Keratinocyte (primary cell): ENCODE measurements at regions not wholly inside any gene's neighbourhood (a gene's known extent, or its start where the extent isn't known, plus 50 kb on each side); places are given as distances from the start of the nearest gene placed in this dataset.

Experiments
- DNase-seq: peaks from one replicate; pipeline ENCODE4 v3.0.0-alpha.2; 2011; ENCODE audit warnings: low read depth, missing footprints, low spot score
- FAIRE-seq: peaks from 2 replicates; lab custom pipeline; 2011; peaks lifted over from hg19 to GRCh38; lab: Jason Lieb, UNC
- H2AFZ ChIP-seq: 2 replicates; pipeline ENCODE4 v1.6.0; 2012; ENCODE audit warnings: low read length, control low read depth, inconsistent platforms; ENCODE audit not compliant: control insufficient read depth
- H3K27ac ChIP-seq: 2 replicates; pipeline ENCODE4 v1.5.1; 2011; ENCODE audit warnings: low read length; ENCODE audit not compliant: control insufficient read depth, insufficient read depth
- H3K27me3 ChIP-seq: 3 replicates; pipeline ENCODE4 v1.6.0; 2011; ENCODE audit warnings: low read length; ENCODE audit not compliant: control insufficient read depth, insufficient read depth; ENCODE audit errors: extremely low read depth
- H3K36me3 ChIP-seq, 2 experiments: 2 replicates in 1 of 2; 3 replicates in 1 of 2; pipeline ENCODE4 v1.5.1; 2011; ENCODE audit warnings: low read length in 2 of 2, mild to moderate bottlenecking in 1 of 2; ENCODE audit not compliant: control insufficient read depth in 2 of 2, insufficient read depth in 2 of 2; ENCODE audit errors: extremely low read depth in 1 of 2
- H3K4me1 ChIP-seq: 3 replicates; pipeline ENCODE4 v1.5.1; 2011; ENCODE audit warnings: low read length; ENCODE audit not compliant: control insufficient read depth, insufficient read depth; ENCODE audit errors: extremely low read depth
- H3K4me2 ChIP-seq: 3 replicates; pipeline ENCODE4 v1.6.0; 2011; ENCODE audit warnings: low read depth, low read length; ENCODE audit not compliant: control insufficient read depth, insufficient read depth; ENCODE audit errors: extremely low read depth
- H3K4me3 ChIP-seq, 3 experiments: fragments of 200-600 bp in 1 of 3; sonication (generic) in 1 of 3; 2 replicates in 2 of 3; 3 replicates in 1 of 3; pipeline ENCODE4 v1.5.1; 2011 to 2016; ENCODE audit warnings: low read length in 3 of 3, mild to moderate bottlenecking in 3 of 3, control low read depth in 2 of 3, inconsistent platforms in 1 of 3, low read depth in 1 of 3, mixed read lengths in 1 of 3, mixed run types in 1 of 3, moderate library complexity in 1 of 3; ENCODE audit not compliant: control insufficient read depth in 2 of 3, insufficient read depth in 2 of 3; ENCODE audit errors: extremely low read depth in 1 of 3
- H3K79me2 ChIP-seq: 2 replicates; pipeline ENCODE4 v1.6.0; 2012; ENCODE audit warnings: low read length; ENCODE audit not compliant: control insufficient read depth, insufficient read depth
- H3K9ac ChIP-seq: 3 replicates; pipeline ENCODE4 v1.6.0; 2011; ENCODE audit warnings: low read length; ENCODE audit not compliant: control insufficient read depth, insufficient read depth; ENCODE audit errors: extremely low read depth
- H3K9me1 ChIP-seq: 3 replicates; pipeline ENCODE4 v1.6.0; 2011; ENCODE audit warnings: low read length; ENCODE audit not compliant: control insufficient read depth, insufficient read depth; ENCODE audit errors: extremely low read depth
- H3K9me3 ChIP-seq: 2 replicates; pipeline ENCODE4 v1.5.1; 2012; ENCODE audit warnings: low read depth, low read length; ENCODE audit not compliant: control insufficient read depth
- H4K20me1 ChIP-seq: 3 replicates; pipeline ENCODE4 v1.6.0; 2011; ENCODE audit warnings: low read length; ENCODE audit not compliant: control insufficient read depth, insufficient read depth; ENCODE audit errors: extremely low read depth
- CTCF ChIP-seq, 3 experiments: IDR thresholded peaks in 1 of 3; conservative IDR thresholded peaks in 1 of 3; optimal IDR thresholded peaks in 1 of 3; 2 replicates in 2 of 3; 3 replicates in 1 of 3; pipeline versions ENCODE3 to v1.5.1; 2011; ENCODE audit warnings: low read length in 3 of 3, mild to moderate bottlenecking in 3 of 3, moderate library complexity in 2 of 3, control low read depth in 1 of 3, inconsistent platforms in 1 of 3; ENCODE audit not compliant: insufficient read depth in 2 of 3; ENCODE audit errors: extremely low read depth in 1 of 3
- EZH2 ChIP-seq: IDR thresholded peaks from one replicate; pipeline ENCODE4 v1.6.1; 2012; ENCODE audit warnings: inconsistent platforms, mild to moderate bottlenecking, low read length, moderate library complexity
- dilution Hi-C: fragments of 300-500 bp; cut with MboI; formaldehyde crosslinking; loops from one replicate; pipeline ENCODE4 v1.7.0; 2020; ENCODE audit warnings: low sequenced_read_pairs; ENCODE audit not compliant: extremely low pct_ligation_motif_present

DNA sequence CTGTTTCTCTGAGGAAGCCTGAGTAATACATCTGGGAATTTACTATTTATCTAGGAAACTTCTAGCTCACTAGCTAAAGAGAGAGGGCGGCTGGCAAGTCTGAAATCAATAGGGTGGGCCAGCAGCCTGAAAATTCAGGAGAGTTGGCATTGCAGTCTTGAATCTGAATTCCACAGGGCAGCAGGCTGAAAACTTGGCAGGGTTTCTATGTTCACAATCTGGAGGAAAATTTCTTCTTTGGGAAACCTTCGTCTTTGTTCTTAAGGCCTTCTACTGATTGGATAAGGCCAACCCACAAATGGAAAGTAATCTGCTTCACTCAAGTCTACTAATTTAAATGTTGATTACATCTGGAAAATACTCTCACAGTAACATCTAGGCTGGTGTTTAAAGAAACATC lies 101.0 kb upstream of the COG2 start:
- TF ChIP-seq EZH2: no peak
- TF ChIP-seq CTCF (optimal IDR thresholded peaks at IDR 0.05 in 1 of 3, IDR thresholded peaks at IDR 0.05 in 1 of 3, conservative IDR thresholded peaks at IDR 0.05 in 1 of 3; ENCODE audit: extremely low read depth in 1 of 3, insufficient read depth in 2 of 3, low read length in 3 of 3): no peak
- dilution Hi-C loops: no loop called here
- no peaks in the 10 kb centered on the region for H3K9me1 ChIP-seq
- no peak overlapping the region for H3K4me3 ChIP-seq
- FAIRE-seq (peak; percentile 9), DNase-seq (no peak)
- peaks cover 1% of the 10 kb centered on the region for H3K9me3 ChIP-seq
- H3K36me3 ChIP-seq: no peaks in the 10 kb centered on the region
- H3K27me3 ChIP-seq: peaks cover 62% of the 10 kb centered on the region
- no peaks in the 10 kb centered on the region for H3K79me2 ChIP-seq
- no peak overlapping the region for H2AFZ ChIP-seq
- H3K4me1 ChIP-seq: peaks cover 21% of the 10 kb centered on the region
- no peaks in the 10 kb centered on the region for H4K20me1 ChIP-seq
- H3K9ac ChIP-seq: no peak overlapping the region
- H3K4me2 ChIP-seq: no peak overlapping the region
- no peak overlapping the region for H3K27ac ChIP-seq

- TF ChIP-seq EZH2: no peak
- no peak for TF ChIP-seq CTCF (optimal IDR thresholded peaks at IDR 0.05 in 1 of 3, IDR thresholded peaks at IDR 0.05 in 1 of 3, conservative IDR thresholded peaks at IDR 0.05 in 1 of 3; ENCODE audit: extremely low read depth in 1 of 3, insufficient read depth in 2 of 3, low read length in 3 of 3)
- FAIRE-seq: no peak
- dilution Hi-C loops: no loop called here
- Histone ChIP-seq H3K36me3 (no peaks in the 10 kb centered on the region), H4K20me1 (no peaks in the 10 kb centered on the region), H3K79me2 (no peaks in the 10 kb centered on the region), H3K4me3 (no peak overlapping the region), H3K9me3 (peaks cover 1% of the 10 kb centered on the region), H3K9me1 (no peaks in the 10 kb centered on the region), H2AFZ (no peak overlapping the region), H3K27me3 (peaks cover 60% of the 10 kb centered on the region), H3K27ac (no peak overlapping the region), H3K9ac (no peak overlapping the region), H3K4me1 (peaks cover 18% of the 10 kb centered on the region), H3K4me2 (no peak overlapping the region)
- DNase-seq: no peak
Observed at GRCh38 chr1:230540421-230541155, 101.7 kb upstream of the COG2 start.
